Stimulated activated CD8-positive, alpha-beta memory T cell treated with anti-CD3 and anti-CD28 coated beads, Interleukin-4, amount 100 ng/mL, for 48 hours (primary cell): ENCODE measurements at regions not wholly inside any gene's neighbourhood (a gene's known extent, or its start where the extent isn't known, plus 50 kb on each side); places are given as distances from the start of the nearest gene placed in this dataset.
"Not testable (repeated sequence)": the region's sequence is repeated elsewhere in the genome, so short reads cannot be mapped to it uniquely, and the experiment has no call there.

ENCODE experiments used
- DNase-seq: peaks from one replicate; pipeline ENCODE4 v3.0.0-alpha.2; 2020

DNA sequence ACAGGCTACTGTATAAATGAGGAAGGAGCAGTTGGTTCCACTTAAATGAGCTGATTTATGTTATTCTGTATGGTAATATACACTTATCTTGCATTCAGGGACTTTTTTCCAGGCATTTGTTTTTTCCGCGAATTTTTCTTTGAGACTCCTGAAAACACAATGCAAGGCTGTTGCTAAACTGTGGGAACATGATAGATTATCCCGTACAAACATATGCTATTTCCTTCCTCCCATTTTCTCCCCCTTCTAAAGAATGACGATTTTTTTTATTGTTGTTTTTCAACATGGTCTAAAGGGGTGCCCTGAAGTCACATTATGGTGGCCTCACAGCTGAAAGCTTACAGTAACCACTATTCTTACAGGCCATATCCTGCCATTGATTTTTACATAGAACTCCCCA lies 523.9 kb upstream of the NRP1 start:
- no peak for DNase-seq

- not testable (repeated sequence) for DNase-seq
Observed at GRCh38 chr10:33853221-33853620, 518.8 kb upstream of the NRP1 start.

GRCh38 chr10:33843379-33843778 lies 508.9 kb upstream of the NRP1 start:
- DNase-seq = no peak

GRCh38 chr10:33841678-33842077 lies 507.2 kb upstream of the NRP1 start:
- DNase-seq = no peak

GRCh38 chr10:33838731-33839130 lies 504.3 kb upstream of the NRP1 start:
- no peak for DNase-seq

DNA sequence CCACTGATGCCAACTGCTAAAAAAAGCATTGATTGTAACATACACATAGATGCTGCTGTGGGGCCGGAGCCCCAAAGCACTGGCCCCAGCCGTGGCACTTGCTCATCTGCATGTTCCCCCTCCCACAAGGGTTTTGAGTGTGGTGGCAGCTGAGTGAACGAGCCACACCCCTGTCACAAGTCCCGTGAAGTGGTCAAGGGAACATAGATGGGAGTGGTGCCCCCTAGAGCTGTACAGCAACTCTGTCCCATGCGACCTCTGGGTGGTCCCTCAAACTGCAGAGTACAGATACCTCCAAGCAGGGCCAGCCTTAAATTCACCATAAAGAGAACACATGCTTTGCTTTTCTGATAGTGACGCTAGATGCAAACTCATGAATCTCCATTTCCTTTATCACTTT lies 503.3 kb upstream of the NRP1 start:
- DNase-seq = no peak

GRCh38 chr10:33835556-33835955 lies 501.1 kb upstream of the NRP1 start:
- DNase-seq = no peak

- DNase-seq = no peak
Observed at GRCh38 chr10:33833566-33833965, 499.1 kb upstream of the NRP1 start.

DNA sequence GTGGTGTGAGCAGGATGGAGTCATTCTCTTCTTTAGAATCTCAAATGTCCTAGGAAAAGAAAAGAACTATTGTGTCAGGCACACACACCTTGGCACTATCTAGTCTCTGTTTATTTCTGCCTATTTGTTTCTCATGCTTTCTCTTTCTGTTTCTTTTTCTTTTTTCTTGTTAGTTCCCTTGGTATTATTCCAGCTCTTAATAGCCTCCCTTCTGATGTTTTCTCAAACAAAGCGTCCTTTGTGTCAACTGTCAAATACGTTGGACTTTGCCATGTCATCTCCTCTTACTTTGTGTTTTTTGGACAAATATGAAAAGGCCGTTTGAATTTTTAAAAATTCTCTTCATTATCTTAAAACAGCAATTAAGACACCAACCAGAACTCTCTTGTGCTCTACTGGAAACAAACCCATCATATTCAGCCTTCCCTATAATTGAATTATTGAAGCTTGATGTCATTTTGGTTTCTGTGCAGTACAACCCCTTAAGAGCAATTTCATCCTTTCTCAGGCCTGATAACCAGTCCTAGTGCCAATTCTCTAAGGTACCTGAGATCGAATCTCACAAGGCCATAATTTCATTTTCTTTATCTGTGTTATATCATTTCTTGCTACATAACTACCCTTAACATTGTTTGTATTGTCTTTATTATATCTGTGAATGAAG lies 497.8 kb upstream of the NRP1 start:
- DNase-seq = no peak

DNA sequence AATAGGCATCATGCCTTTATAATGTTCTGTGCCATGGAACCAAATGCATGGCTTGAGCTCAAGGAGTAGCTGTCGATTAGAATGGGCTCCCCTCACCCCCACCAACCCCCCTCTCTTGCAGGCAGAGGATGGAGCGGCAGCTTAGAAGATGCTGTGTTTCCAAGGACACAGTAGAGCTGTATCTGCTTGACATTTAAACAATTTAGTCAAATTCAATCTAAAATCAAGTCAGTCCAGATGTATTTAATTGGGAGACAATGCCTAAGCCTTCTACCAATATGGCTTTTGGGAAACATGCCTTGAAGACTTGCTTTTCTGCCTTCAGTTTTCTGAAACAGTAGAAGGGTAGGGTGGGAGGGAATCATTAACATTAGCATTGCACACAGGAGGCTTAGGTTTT lies 497.1 kb upstream of the NRP1 start:
- DNase-seq = no peak

GRCh38 chr10:33829899-33830298 lies 495.4 kb upstream of the NRP1 start:
- DNase-seq = not testable (repeated sequence)

DNA sequence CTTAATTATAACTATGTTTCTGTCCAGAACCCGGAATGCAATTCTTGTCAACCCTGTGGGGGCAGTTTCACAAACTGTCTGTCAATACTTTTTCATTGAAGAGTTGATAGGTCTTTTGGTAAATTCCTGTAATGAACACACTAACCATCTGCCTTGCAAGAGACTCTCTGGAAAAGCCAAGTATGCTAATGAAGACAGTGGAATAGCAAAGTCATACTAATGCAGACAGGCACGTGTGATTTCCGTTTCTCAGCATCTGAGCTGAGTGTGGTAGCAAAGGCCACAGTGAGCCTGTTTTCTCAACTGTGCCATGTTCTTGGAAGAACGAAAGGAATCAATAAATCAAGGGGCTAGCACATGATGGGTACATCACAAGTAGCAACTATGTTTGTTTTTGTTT lies 494.1 kb upstream of the NRP1 start:
- DNase-seq = no peak

DNA sequence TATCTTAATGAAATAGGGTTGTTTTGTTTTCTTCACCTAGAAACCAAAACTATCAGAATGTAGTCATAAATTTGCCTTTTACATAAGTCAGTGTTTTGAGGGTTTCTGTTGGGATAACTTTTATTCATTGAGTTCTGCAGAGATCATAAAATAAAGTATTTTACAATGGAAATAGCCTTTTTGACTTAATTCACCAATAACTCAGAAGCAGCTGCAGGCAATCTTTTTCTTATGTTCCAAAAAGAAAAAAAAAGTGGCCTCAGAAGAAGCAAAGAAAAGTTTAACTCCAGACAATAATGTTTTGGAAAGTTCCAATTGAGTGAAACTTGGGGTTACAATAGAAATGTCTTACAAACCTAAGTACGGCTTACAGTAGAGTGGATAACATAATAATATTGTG lies 491.7 kb upstream of the NRP1 start:
- no peak for DNase-seq

GRCh38 chr10:33822774-33823173 lies 488.3 kb upstream of the NRP1 start:
- DNase-seq = no peak

DNA sequence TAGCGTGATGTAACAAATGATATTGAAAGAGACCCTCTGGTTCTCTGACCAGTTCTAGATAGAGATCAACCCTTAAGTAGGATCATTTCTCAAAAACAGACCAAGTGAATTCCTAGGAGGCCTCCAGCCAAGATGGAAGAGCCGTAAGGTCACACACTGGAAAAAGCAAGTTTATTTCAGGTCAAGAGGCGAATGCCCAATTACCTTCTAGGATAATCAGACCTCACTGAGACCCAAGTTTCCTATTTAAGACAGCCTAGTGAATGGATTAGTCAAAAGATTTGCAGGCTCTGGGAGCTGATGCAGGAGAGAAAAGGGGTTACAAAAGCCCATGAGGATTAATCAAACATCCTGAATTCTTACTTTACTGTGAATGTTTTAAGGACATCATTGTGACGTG lies 486.1 kb upstream of the NRP1 start:
- DNase-seq = no peak

DNA sequence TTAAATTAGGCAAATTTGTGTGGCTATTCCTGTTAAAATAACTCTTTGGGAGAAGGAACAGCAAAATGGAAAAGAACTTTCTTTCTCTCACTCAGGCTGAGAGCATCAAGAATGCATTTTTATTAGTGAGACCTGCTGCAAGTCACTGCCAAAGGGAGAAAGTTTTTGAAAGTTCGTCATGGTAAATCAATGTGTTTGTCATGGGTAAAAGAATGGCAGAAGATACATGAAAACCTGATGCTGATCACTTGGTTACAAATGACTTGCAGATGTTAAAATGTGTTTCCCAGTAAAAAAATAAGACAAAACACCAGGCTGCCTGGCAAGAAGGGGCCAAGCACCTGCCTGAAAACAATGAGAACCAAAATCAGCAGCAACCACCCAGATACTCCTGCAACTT lies 484.7 kb upstream of the NRP1 start:
- DNase-seq = no peak

GRCh38 chr10:33818343-33818742 lies 483.9 kb upstream of the NRP1 start:
- no peak for DNase-seq

DNA sequence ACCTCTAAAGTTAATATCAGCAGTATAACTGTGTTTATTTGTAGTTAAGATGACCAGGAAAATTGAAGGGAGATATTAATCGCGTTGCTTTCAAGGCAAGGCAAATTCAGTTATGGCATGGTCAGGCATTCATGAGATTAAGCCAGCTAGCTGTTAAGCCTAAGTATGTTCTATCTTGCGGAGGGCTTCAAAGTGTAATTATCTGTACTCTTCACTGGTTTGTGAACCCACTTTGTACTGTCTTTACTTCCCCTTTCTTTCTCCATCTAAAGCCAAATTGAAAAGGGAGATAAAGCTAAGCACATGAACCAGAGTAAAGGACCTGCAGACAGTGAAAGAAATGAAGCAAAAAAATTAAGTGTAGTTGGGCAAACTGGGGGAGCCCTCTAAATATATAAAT lies 483.1 kb upstream of the NRP1 start:
- DNase-seq = no peak

- DNase-seq = no peak
Observed at GRCh38 chr10:33815776-33816175, 481.3 kb upstream of the NRP1 start.

GRCh38 chr10:33813871-33814270 lies 479.4 kb upstream of the NRP1 start:
- DNase-seq = no peak

DNA sequence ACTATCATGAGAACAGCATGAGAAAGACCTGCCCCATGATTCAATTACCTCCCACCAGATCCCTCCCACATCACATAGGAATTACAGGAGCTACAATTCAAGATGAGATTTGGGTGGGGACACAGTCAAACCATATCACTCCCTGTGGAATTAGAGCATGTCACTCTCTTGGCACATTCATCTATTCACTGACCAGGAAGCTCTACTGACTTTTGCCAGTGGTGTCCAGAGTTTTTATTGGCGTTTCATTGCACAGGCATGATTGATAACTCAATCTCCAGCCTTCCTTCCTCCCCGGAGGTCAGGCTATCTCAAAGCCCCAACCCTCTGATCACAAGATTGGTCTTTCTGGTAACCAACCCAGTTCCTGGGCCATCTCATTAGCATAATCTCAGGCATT lies 478.9 kb upstream of the NRP1 start:
- no peak for DNase-seq

DNA sequence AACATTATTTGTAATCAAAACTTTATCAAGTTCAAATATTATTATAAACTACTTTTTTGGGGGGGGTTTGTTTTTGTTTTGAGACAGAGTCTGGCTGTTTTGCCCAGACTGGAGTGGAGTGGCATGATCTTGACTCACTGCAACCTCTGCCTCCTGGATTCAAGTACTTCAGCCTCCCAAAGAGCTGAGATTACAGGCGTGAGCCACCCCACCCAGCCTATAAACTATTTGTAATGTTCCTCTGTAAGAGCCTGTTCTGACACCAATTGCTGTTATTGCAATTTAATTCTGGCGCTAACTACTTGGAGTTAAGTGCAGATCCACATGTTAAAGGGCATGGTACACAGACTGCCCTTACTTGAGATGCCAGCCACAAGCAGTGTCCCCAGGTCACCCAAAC lies 478.1 kb upstream of the NRP1 start:
- no peak for DNase-seq

- DNase-seq = no peak
Observed at GRCh38 chr10:33810986-33811385, 476.5 kb upstream of the NRP1 start.

DNA sequence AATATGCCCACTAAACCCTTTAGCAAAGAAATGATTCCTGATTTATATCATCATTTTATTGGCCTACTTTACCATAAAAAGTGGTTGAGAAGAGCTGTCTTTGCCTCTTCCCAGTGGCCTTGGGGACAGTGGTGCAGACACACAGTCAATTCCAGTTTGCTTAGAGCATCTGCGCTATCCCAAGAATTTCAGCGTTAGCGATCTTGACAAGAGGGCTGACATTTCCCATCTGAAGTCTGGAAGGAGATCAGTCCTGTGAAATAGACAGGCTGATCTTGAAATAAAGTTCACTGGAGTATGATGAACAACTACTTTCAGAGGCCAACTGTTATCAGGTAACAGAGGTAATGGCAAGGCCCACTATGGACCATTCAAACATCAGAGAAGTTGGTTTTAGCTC lies 475.3 kb upstream of the NRP1 start:
- no peak for DNase-seq

DNA sequence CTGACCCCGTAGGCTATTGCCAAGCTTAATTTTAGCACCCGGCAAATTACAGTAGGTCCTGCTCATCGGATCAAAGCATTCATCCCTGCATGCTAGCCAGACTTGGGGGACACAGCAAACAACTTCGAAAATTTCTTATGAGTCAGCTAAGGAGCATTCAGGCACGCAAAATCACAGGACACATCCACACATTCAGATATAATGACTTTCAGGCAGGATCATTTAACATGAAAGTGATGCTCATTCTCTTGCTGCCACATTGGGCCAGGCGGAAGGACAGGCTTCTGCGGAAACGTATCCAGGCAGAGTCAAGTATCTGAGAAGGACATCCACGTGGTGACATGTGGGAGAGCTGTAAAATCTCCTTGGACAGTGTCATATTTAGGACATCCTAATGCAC lies 474.0 kb upstream of the NRP1 start:
- DNase-seq = no peak
